ENCODE measurements at regions not wholly inside any gene's neighbourhood (a gene's known extent, or its start where the extent isn't known, plus 50 kb on each side); places are given as distances from the start of the nearest gene placed in this dataset.
A peak's percentile ranks its signal among the peaks of the same experiment; 100 is the strongest.

DNA sequence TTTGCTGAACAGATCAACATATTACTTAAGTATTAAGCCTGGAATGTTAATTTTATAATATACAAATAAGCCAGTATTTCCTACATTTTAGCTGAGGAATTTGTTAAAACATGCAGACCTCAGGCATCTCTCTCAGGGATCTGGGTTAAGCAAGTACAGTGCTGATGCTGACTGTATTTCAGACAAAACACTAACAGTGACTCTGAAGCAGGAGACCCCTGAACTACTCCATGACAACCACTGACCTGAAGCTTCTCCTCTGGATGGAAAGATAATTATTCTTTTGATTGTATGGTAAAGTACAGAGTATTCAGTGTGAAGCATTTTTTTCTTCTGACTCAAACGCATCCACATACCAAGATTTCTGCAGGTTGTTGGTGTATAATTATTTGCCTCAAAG, 680.8 kb downstream of the LIG4 start:
- Histone ChIP-seq H3K14ac (ENCODE audit: low read length in 2 of 2) (no peak overlapping the region), H4K8ac (ENCODE audit: low read length) (no peak overlapping the region), H2BK12ac (ENCODE audit: low read length in 2 of 2) (no peak overlapping the region), H3K4me3 (ENCODE audit: insufficient read depth in 1 of 2, low read depth in 1 of 2, low read length in 2 of 2) (no peak overlapping the region), H2BK15ac (ENCODE audit: low read depth, poor library complexity, severe bottlenecking) (no peak overlapping the region), H3K4me2 (ENCODE audit: low read length, poor library complexity, severe bottlenecking) (no peak overlapping the region), H3K27ac (ENCODE audit: low read length, poor library complexity, severe bottlenecking) (no peak overlapping the region), H3K4me1 (ENCODE audit: control insufficient read depth, insufficient read depth, low read depth, low read length) (peaks cover 1% of the 10 kb centered on the region), H3K79me1 (replicated peaks; ENCODE audit: low read length, poor library complexity, severe bottlenecking) (peaks cover 14% of the 10 kb centered on the region), H2BK120ac (ENCODE audit: low read depth, low read length) (no peak overlapping the region), H3K27me3 (ENCODE audit: control insufficient read depth in 1 of 2, insufficient read depth in 1 of 2, low read length in 2 of 2) (no peaks in the 10 kb centered on the region), H3K36me3 (ENCODE audit: control insufficient read depth in 1 of 2, insufficient read depth in 2 of 2, low read depth in 1 of 2, low read length in 2 of 2) (no peaks in the 10 kb centered on the region), H2AK5ac (ENCODE audit: low read length, severe bottlenecking) (no peak overlapping the region), H3K23ac (ENCODE audit: low read length in 2 of 2) (no peak overlapping the region), H3K9ac (ENCODE audit: low read length) (no peak overlapping the region), H3K9me3 (ENCODE audit: control insufficient read depth, low read length) (peaks cover 2% of the 10 kb centered on the region), H2AFZ (ENCODE audit: low read depth, low read length) (no peak overlapping the region), H3K18ac (ENCODE audit: low read depth in 1 of 2, low read length in 2 of 2) (no peak overlapping the region), H4K91ac (ENCODE audit: low read length) (no peak overlapping the region), H3K4ac (ENCODE audit: low read depth in 1 of 2, low read length in 2 of 2) (no peak overlapping the region), H2BK5ac (ENCODE audit: low read depth, low read length, poor library complexity, severe bottlenecking) (no peak overlapping the region)
- WGBS: no CpG with 5 or more reads among the region's 1 CpG
- peak; percentile 18 for DNase-seq

DNA sequence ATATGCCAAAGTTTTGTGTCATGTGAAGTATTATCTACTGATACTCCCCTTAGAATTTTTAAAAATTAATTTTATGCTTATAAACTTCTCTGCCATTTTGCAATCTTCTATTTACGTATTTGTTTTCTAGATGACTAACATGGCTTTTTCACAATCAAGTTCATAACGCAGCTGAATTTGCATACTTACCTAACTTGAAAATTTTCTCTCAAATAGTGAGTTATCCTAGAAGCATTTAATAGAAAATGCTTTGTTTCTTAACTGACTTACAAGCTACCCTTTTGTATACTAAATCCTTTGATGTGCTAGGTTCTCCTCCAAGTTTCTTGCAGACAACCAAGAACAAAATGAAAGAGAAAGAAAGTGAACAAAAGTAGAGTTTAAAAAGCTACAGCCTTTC, 683.5 kb downstream of the LIG4 start:
- H3K9ac ChIP-seq (ENCODE audit: low read length): no peak overlapping the region
- H3K4me1 ChIP-seq (ENCODE audit: control insufficient read depth, insufficient read depth, low read depth, low read length): peaks cover 1% of the 10 kb centered on the region
- H3K14ac ChIP-seq (ENCODE audit: low read length in 2 of 2): no peak overlapping the region
- no peak overlapping the region for H3K23ac ChIP-seq (ENCODE audit: low read length in 2 of 2)
- no peak overlapping the region for H2BK15ac ChIP-seq (ENCODE audit: low read depth, poor library complexity, severe bottlenecking)
- no peak overlapping the region for H2BK5ac ChIP-seq (ENCODE audit: low read depth, low read length, poor library complexity, severe bottlenecking)
- no peak overlapping the region for H2BK120ac ChIP-seq (ENCODE audit: low read depth, low read length)
- H3K27me3 ChIP-seq (ENCODE audit: control insufficient read depth in 1 of 2, insufficient read depth in 1 of 2, low read length in 2 of 2): no peaks in the 10 kb centered on the region
- no peak overlapping the region for H3K4me3 ChIP-seq (ENCODE audit: insufficient read depth in 1 of 2, low read depth in 1 of 2, low read length in 2 of 2)
- H3K4ac ChIP-seq (ENCODE audit: low read depth in 1 of 2, low read length in 2 of 2): no peak overlapping the region
- H4K91ac ChIP-seq (ENCODE audit: low read length): no peak overlapping the region
- no peak overlapping the region for H2AFZ ChIP-seq (ENCODE audit: low read depth, low read length)
- peak; percentile 16 for DNase-seq
- H3K18ac ChIP-seq (ENCODE audit: low read depth in 1 of 2, low read length in 2 of 2): no peak overlapping the region
- peaks cover 24% of the 10 kb centered on the region for H3K79me1 ChIP-seq (replicated peaks; ENCODE audit: low read length, poor library complexity, severe bottlenecking)
- H3K27ac ChIP-seq (ENCODE audit: low read length, poor library complexity, severe bottlenecking): no peak overlapping the region
- H3K9me3 ChIP-seq (ENCODE audit: control insufficient read depth, low read length): peaks cover 6% of the 10 kb centered on the region
- no peaks in the 10 kb centered on the region for H3K36me3 ChIP-seq (ENCODE audit: control insufficient read depth in 1 of 2, insufficient read depth in 2 of 2, low read depth in 1 of 2, low read length in 2 of 2)
- no peak overlapping the region for H4K8ac ChIP-seq (ENCODE audit: low read length)
- no peak overlapping the region for H2AK5ac ChIP-seq (ENCODE audit: low read length, severe bottlenecking)
- 100% methylated on average over 2 of the region's 2 CpGs for WGBS
- no peak overlapping the region for H2BK12ac ChIP-seq (ENCODE audit: low read length in 2 of 2)
- H3K4me2 ChIP-seq (ENCODE audit: low read length, poor library complexity, severe bottlenecking): no peak overlapping the region

DNA sequence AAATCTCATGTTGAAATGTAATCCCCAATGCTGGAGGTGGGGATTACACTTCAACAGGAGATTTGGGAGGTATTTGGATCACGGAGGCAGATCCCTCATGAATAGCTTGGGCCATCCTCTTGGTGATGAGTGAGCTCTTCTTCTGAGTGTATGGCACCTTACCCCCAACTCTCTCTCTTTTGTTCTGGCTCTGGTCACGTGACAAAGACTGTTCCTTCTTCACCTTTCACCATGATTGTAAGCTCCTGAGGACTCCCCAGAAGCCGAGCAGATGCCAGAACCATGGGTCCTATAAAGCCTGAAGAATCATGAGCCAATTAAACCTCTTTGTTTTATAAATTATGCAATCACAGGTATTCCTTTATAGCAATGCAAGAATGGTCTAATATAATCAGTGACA, 684.2 kb downstream of the LIG4 start:
- H2AFZ ChIP-seq (ENCODE audit: low read depth, low read length): no peak overlapping the region

DNA sequence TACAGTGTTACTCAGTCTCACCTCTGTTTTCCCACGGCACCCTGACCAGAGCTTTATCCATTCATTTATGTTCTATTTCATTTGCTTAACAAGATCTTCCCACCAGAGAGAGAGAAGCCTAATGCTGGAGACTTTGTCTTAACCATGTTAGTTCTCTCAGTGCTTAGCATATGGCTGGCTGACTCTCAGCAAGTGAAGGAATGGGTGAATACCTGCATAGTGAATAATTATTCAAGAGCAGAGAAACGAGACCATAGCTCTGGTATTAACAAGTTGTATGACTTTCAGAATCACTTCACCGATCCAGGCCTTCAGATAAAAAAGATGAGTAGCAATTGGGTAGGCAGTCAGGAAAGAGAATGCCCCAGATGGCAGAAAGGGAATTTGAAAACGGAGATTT, 686.3 kb downstream of the LIG4 start:
- Histone ChIP-seq H3K14ac (ENCODE audit: low read length in 2 of 2) (no peak overlapping the region), H3K23ac (ENCODE audit: low read length in 2 of 2) (no peak overlapping the region), H2BK120ac (ENCODE audit: low read depth, low read length) (no peak overlapping the region), H3K9me3 (ENCODE audit: control insufficient read depth, low read length) (peaks cover 6% of the 10 kb centered on the region), H4K8ac (ENCODE audit: low read length) (peak overlapping the region; percentile 4), H2BK12ac (ENCODE audit: low read length in 2 of 2) (no peak overlapping the region), H3K9ac (ENCODE audit: low read length) (no peak overlapping the region), H2BK15ac (ENCODE audit: low read depth, poor library complexity, severe bottlenecking) (no peak overlapping the region), H3K18ac (ENCODE audit: low read depth in 1 of 2, low read length in 2 of 2) (no peak overlapping the region), H3K4me1 (ENCODE audit: control insufficient read depth, insufficient read depth, low read depth, low read length) (peaks cover 1% of the 10 kb centered on the region), H3K36me3 (ENCODE audit: control insufficient read depth in 1 of 2, insufficient read depth in 2 of 2, low read depth in 1 of 2, low read length in 2 of 2) (no peaks in the 10 kb centered on the region), H3K79me1 (replicated peaks; ENCODE audit: low read length, poor library complexity, severe bottlenecking) (peaks cover 26% of the 10 kb centered on the region), H3K27me3 (ENCODE audit: control insufficient read depth in 1 of 2, insufficient read depth in 1 of 2, low read length in 2 of 2) (no peaks in the 10 kb centered on the region), H3K27ac (ENCODE audit: low read length, poor library complexity, severe bottlenecking) (no peak overlapping the region), H2AK5ac (ENCODE audit: low read length, severe bottlenecking) (no peak overlapping the region), H3K4ac (ENCODE audit: low read depth in 1 of 2, low read length in 2 of 2) (no peak overlapping the region), H2BK5ac (ENCODE audit: low read depth, low read length, poor library complexity, severe bottlenecking) (no peak overlapping the region), H4K91ac (ENCODE audit: low read length) (no peak overlapping the region), H3K4me2 (ENCODE audit: low read length, poor library complexity, severe bottlenecking) (no peak overlapping the region), H2AFZ (ENCODE audit: low read depth, low read length) (no peak overlapping the region), H3K4me3 (ENCODE audit: insufficient read depth in 1 of 2, low read depth in 1 of 2, low read length in 2 of 2) (no peak overlapping the region)
- 84% methylated on average over 3 of the region's 4 CpGs for WGBS
- DNase-seq: no peak

More for the DNA sequence above, 684.2 kb downstream of the LIG4 start:
- Histone ChIP-seq H3K27ac (ENCODE audit: low read length, poor library complexity, severe bottlenecking) (no peak overlapping the region), H2BK15ac (ENCODE audit: low read depth, poor library complexity, severe bottlenecking) (no peak overlapping the region), H3K23ac (ENCODE audit: low read length in 2 of 2) (no peak overlapping the region), H3K9me3 (ENCODE audit: control insufficient read depth, low read length) (peaks cover 6% of the 10 kb centered on the region), H4K91ac (ENCODE audit: low read length) (no peak overlapping the region), H4K8ac (ENCODE audit: low read length) (no peak overlapping the region), H3K4ac (ENCODE audit: low read depth in 1 of 2, low read length in 2 of 2) (no peak overlapping the region), H3K4me1 (ENCODE audit: control insufficient read depth, insufficient read depth, low read depth, low read length) (peaks cover 1% of the 10 kb centered on the region), H3K79me1 (replicated peaks; ENCODE audit: low read length, poor library complexity, severe bottlenecking) (peaks cover 24% of the 10 kb centered on the region), H3K36me3 (ENCODE audit: control insufficient read depth in 1 of 2, insufficient read depth in 2 of 2, low read depth in 1 of 2, low read length in 2 of 2) (no peaks in the 10 kb centered on the region), H2BK120ac (ENCODE audit: low read depth, low read length) (no peak overlapping the region), H2BK12ac (ENCODE audit: low read length in 2 of 2) (no peak overlapping the region), H3K9ac (ENCODE audit: low read length) (no peak overlapping the region), H3K14ac (ENCODE audit: low read length in 2 of 2) (no peak overlapping the region), H3K18ac (ENCODE audit: low read depth in 1 of 2, low read length in 2 of 2) (no peak overlapping the region), H2BK5ac (ENCODE audit: low read depth, low read length, poor library complexity, severe bottlenecking) (no peak overlapping the region), H3K4me3 (ENCODE audit: insufficient read depth in 1 of 2, low read depth in 1 of 2, low read length in 2 of 2) (no peak overlapping the region), H2AK5ac (ENCODE audit: low read length, severe bottlenecking) (no peak overlapping the region), H3K27me3 (ENCODE audit: control insufficient read depth in 1 of 2, insufficient read depth in 1 of 2, low read length in 2 of 2) (no peaks in the 10 kb centered on the region), H3K4me2 (ENCODE audit: low read length, poor library complexity, severe bottlenecking) (no peak overlapping the region)
- 65% methylated on average over 2 of the region's 3 CpGs for WGBS
- no peak for DNase-seq

Data from mesenchymal stem cell (in vitro differentiated cells and primary cell).